Mesendoderm (in vitro differentiated cells): ENCODE measurements at regions not wholly inside any gene's neighbourhood (a gene's known extent, or its start where the extent isn't known, plus 50 kb on each side); places are given as distances from the start of the nearest gene placed in this dataset.

ENCODE experiments used
- DNase-seq: peaks from one replicate; pipeline ENCODE4 v3.0.0; 2013
- H2AK5ac ChIP-seq: 2 replicates; pipeline ENCODE4 v1.6.1; 2013; ENCODE audit warnings: low read length, inconsistent platforms
- H2BK120ac ChIP-seq: 2 replicates; pipeline ENCODE4 v1.6.1; 2013; ENCODE audit warnings: low read depth, mild to moderate bottlenecking, low read length, moderate library complexity, mixed read lengths
- H2BK15ac ChIP-seq: replicated peaks from 2 replicates; pipeline ENCODE4 v1.6.1; 2013; ENCODE audit warnings: low read depth, mild to moderate bottlenecking, moderate library complexity
- H2BK5ac ChIP-seq: 2 replicates; pipeline ENCODE4 v1.6.1; 2013; ENCODE audit warnings: low read length, inconsistent platforms
- H3K18ac ChIP-seq: 2 replicates; pipeline ENCODE4 v1.6.1; 2013; ENCODE audit warnings: mild to moderate bottlenecking, low read length, mixed read lengths
- H3K23ac ChIP-seq: one replicate; pipeline ENCODE4 v1.6.1; 2013; ENCODE audit warnings: low read length
- H3K27ac ChIP-seq: 2 replicates; pipeline ENCODE4 v1.5.1; 2013; ENCODE audit warnings: low read depth, mild to moderate bottlenecking, inconsistent platforms, low read length, moderate library complexity
- H3K27me3 ChIP-seq: 2 replicates; pipeline ENCODE4 v1.6.1; 2013; ENCODE audit warnings: low read length, control low read depth, mild to moderate bottlenecking, inconsistent platforms; ENCODE audit not compliant: insufficient read depth, poor library complexity
- H3K36me3 ChIP-seq: 2 replicates; pipeline ENCODE4 v1.6.1; 2013; ENCODE audit warnings: low read length, inconsistent platforms; ENCODE audit not compliant: control insufficient read depth, insufficient read depth
- H3K4ac ChIP-seq: one replicate; pipeline ENCODE4 v1.6.1; 2013; ENCODE audit warnings: low read depth, mild to moderate bottlenecking, low read length, moderate library complexity
- H3K4me1 ChIP-seq: 2 replicates; pipeline ENCODE4 v1.6.1; 2013; ENCODE audit warnings: low read depth, low read length, inconsistent platforms; ENCODE audit not compliant: control insufficient read depth
- H3K4me2 ChIP-seq: 2 replicates; pipeline ENCODE4 v1.6.1; 2013; ENCODE audit warnings: low read length
- H3K4me3 ChIP-seq: 2 replicates; pipeline ENCODE4 v1.5.1; 2013; ENCODE audit warnings: mild to moderate bottlenecking, low read length
- H3K56ac ChIP-seq: one replicate; pipeline ENCODE4 v1.6.1; 2013; ENCODE audit warnings: low read length
- H3K79me1 ChIP-seq: 2 replicates; pipeline ENCODE4 v1.6.1; 2013; ENCODE audit warnings: low read length, inconsistent platforms
- H3K79me2 ChIP-seq: 2 replicates; pipeline ENCODE4 v1.6.1; 2013; ENCODE audit warnings: mild to moderate bottlenecking, low read length; ENCODE audit not compliant: control insufficient read depth, insufficient read depth
- H3K9ac ChIP-seq: 2 replicates; pipeline ENCODE4 v1.6.1; 2013; ENCODE audit warnings: low read length, inconsistent platforms
- H4K5ac ChIP-seq: one replicate; pipeline ENCODE4 v1.6.1; 2013; ENCODE audit warnings: low read length
- H4K8ac ChIP-seq: one replicate; pipeline ENCODE4 v1.6.1; 2013; ENCODE audit warnings: low read depth, mild to moderate bottlenecking, control low read depth, low read length, moderate library complexity
- WGBS: extraction: QIAGEN DNeasy Blood & Tissue Kit; methylation state at CpG from one replicate; pipeline ENCODE4 v1.1.7; 2013; ENCODE audit warnings: low lambda C conversion rate, missing lambda C conversion rate; ENCODE audit not compliant: insufficient coverage; ENCODE audit errors: extremely low coverage; 5-methylcytosine and 5-hydroxymethylcytosine counted together

DNA sequence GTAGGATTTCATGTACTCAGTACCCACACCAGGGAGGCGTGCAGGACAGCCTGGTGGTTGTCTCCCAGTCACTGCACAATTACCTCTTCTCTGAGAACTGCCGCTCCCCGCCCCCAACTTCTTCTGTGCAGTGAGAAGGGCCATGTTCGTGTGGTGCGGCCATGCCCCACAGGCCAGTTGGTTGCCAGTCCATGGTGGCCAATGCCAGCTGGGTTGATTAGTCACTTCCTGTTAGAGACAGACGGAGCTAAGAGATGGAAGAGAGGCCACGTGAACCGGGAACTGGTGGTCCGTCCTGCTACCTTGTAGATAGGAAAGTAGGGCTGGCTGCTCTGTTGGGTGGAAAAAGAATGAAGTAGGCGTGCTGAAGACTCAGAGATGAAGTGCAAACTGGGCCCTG, 206.5 kb downstream of the ABCC12 start:
- no CpG with 5 or more reads among the region's 10 CpGs for WGBS
- H3K56ac ChIP-seq: no peak overlapping the region

GRCh38 chr16:47947723-47948122, 208.1 kb downstream of the ABCC12 start:
- WGBS: no CpG with 5 or more reads among the region's 3 CpGs
- Histone ChIP-seq H2BK120ac (no peak overlapping the region), H2BK15ac (no peak overlapping the region), H3K4me1 (no peaks in the 10 kb centered on the region), H3K9ac (no peak overlapping the region), H2BK5ac (no peak overlapping the region), H3K4me3 (no peak overlapping the region), H3K18ac (no peak overlapping the region), H3K4me2 (no peak overlapping the region), H3K27me3 (no peaks in the 10 kb centered on the region), H2AK5ac (no peak overlapping the region), H4K5ac (no peak overlapping the region), H3K23ac (no peak overlapping the region), H3K56ac (peak overlapping the region; percentile 39), H3K36me3 (no peaks in the 10 kb centered on the region), H3K27ac (no peak overlapping the region), H4K8ac (no peak overlapping the region), H3K4ac (no peak overlapping the region), H3K79me2 (no peaks in the 10 kb centered on the region), H3K79me1 (no peaks in the 10 kb centered on the region)
- no peak for DNase-seq

More for the DNA sequence above, 206.5 kb downstream of the ABCC12 start:
- Histone ChIP-seq H2BK15ac (no peak overlapping the region), H2BK5ac (no peak overlapping the region), H3K18ac (no peak overlapping the region), H3K36me3 (no peaks in the 10 kb centered on the region), H3K27ac (no peak overlapping the region), H3K79me1 (no peaks in the 10 kb centered on the region), H4K8ac (no peak overlapping the region), H3K23ac (no peak overlapping the region), H3K4me1 (no peaks in the 10 kb centered on the region), H2BK120ac (no peak overlapping the region), H3K4me3 (no peak overlapping the region), H3K4me2 (no peak overlapping the region), H3K4ac (no peak overlapping the region), H3K9ac (no peak overlapping the region), H2AK5ac (peak overlapping the region; percentile 60), H4K5ac (no peak overlapping the region), H3K79me2 (no peaks in the 10 kb centered on the region), H3K27me3 (no peaks in the 10 kb centered on the region)
- DNase-seq: no peak

GRCh38 chr16:47946092-47946491, 209.7 kb downstream of the ABCC12 start:
- Histone ChIP-seq H3K36me3 (no peaks in the 10 kb centered on the region), H3K4me1 (peaks cover 1% of the 10 kb centered on the region), H3K27ac (no peak overlapping the region), H2BK120ac (no peak overlapping the region), H4K8ac (no peak overlapping the region), H3K4me2 (no peak overlapping the region), H3K79me2 (no peaks in the 10 kb centered on the region), H3K56ac (no peak overlapping the region), H3K23ac (no peak overlapping the region), H3K4ac (no peak overlapping the region), H3K4me3 (no peak overlapping the region), H2BK5ac (no peak overlapping the region), H2BK15ac (no peak overlapping the region), H4K5ac (no peak overlapping the region), H2AK5ac (no peak overlapping the region), H3K9ac (no peak overlapping the region), H3K18ac (no peak overlapping the region), H3K79me1 (no peaks in the 10 kb centered on the region), H3K27me3 (no peaks in the 10 kb centered on the region)
- WGBS: no CpG with 5 or more reads among the region's 13 CpGs
- no peak for DNase-seq

DNA sequence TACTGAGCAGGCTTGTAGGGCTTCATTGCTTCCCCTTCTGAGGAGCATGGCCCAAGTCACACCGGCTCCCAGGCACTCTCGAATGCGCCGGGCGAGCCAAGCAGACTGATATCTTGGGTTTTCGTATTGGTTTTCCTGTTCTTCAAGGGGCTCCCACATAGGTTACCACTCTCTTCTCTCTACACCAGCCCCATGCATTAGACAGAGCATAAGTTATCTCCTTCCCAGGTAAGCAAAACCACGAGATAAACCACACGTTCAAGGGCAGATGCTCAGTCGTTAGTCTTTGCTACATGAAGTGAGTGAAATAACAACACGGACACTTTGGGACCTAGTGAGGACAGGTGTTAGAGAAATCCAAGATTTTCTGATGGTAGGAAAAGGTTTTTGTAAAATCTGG, 211.2 kb downstream of the ABCC12 start:
- Histone ChIP-seq H3K27ac (no peak overlapping the region), H3K4me1 (peaks cover 9% of the 10 kb centered on the region), H2AK5ac (no peak overlapping the region), H3K79me2 (no peaks in the 10 kb centered on the region), H3K36me3 (no peaks in the 10 kb centered on the region), H3K27me3 (no peaks in the 10 kb centered on the region), H2BK5ac (peak overlapping the region; percentile 2), H3K9ac (no peak overlapping the region), H4K5ac (no peak overlapping the region), H3K4me2 (no peak overlapping the region), H4K8ac (no peak overlapping the region), H3K23ac (no peak overlapping the region), H3K4me3 (no peak overlapping the region), H2BK15ac (no peak overlapping the region), H2BK120ac (no peak overlapping the region), H3K18ac (no peak overlapping the region), H3K56ac (peak overlapping the region; percentile 18), H3K79me1 (no peaks in the 10 kb centered on the region), H3K4ac (no peak overlapping the region)
- WGBS: no CpG with 5 or more reads among the region's 10 CpGs
- no peak for DNase-seq

DNA sequence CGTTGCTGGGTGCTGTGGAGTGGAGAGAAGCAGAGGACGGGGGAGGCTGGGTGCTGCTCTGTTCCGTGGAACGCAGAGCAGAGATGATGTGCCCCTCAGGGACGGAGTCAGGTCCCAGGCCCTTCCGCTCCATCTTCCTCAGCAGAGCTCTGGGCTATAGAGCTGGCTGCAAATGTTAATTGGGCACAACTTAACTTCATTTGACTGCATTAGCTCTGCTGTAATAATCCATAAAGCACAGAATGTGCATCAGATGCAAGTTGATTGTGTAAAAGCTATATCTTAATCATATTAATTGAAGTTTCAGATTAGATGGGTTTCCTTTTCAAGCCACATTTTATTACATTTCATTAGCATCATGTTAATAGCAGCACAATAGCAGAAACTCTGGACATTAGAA, 212.6 kb downstream of the ABCC12 start:
- Histone ChIP-seq H3K4me3 (no peak overlapping the region), H3K36me3 (no peaks in the 10 kb centered on the region), H2BK15ac (no peak overlapping the region), H3K79me2 (no peaks in the 10 kb centered on the region), H2AK5ac (peak overlapping the region; percentile 15), H3K27ac (no peak overlapping the region), H3K9ac (no peak overlapping the region), H3K4me2 (no peak overlapping the region), H3K23ac (no peak overlapping the region), H3K79me1 (no peaks in the 10 kb centered on the region), H4K8ac (no peak overlapping the region), H3K4me1 (peaks cover 9% of the 10 kb centered on the region), H2BK5ac (no peak overlapping the region), H3K18ac (no peak overlapping the region), H4K5ac (no peak overlapping the region), H3K56ac (peak overlapping the region; percentile 51), H3K27me3 (no peaks in the 10 kb centered on the region), H3K4ac (no peak overlapping the region), H2BK120ac (no peak overlapping the region)
- no peak for DNase-seq
- WGBS: no CpG with 5 or more reads among the region's 6 CpGs

GRCh38 chr16:47940466-47940865, 215.3 kb downstream of the ABCC12 start:
- Histone ChIP-seq H3K79me2 (no peaks in the 10 kb centered on the region), H2BK5ac (peak overlapping the region; percentile 86)

More at GRCh38 chr16:47940466-47940865, 215.3 kb downstream of the ABCC12 start:
- Histone ChIP-seq H3K27me3 (no peaks in the 10 kb centered on the region), H3K79me1 (no peaks in the 10 kb centered on the region), H3K23ac (no peak overlapping the region), H3K4ac (no peak overlapping the region), H4K8ac (no peak overlapping the region), H3K4me1 (peaks cover 9% of the 10 kb centered on the region), H4K5ac (peak overlapping the region; percentile 14), H3K4me2 (no peak overlapping the region), H3K4me3 (no peak overlapping the region), H2AK5ac (peak overlapping the region; percentile 8), H3K56ac (peak overlapping the region; percentile 63), H3K9ac (no peak overlapping the region), H2BK120ac (no peak overlapping the region), H3K27ac (peak overlapping the region; percentile 18), H2BK15ac (no peak overlapping the region), H3K36me3 (no peaks in the 10 kb centered on the region), H3K18ac (no peak overlapping the region)
- peak; percentile 73 for DNase-seq
- no CpG with 5 or more reads among the region's 1 CpG for WGBS
